Tibial nerve (tissue), 4 donors: ENCODE measurements at regions not wholly inside any gene's neighbourhood (a gene's known extent, or its start where the extent isn't known, plus 50 kb on each side); places are given as distances from the start of the nearest gene placed in this dataset.

Experiments used
- CTCF ChIP-seq, 5 experiments: fragments of 200-600 bp in 3 of 5; fragments of 450-650 bp in 2 of 5; sonication (generic) in 3 of 5; IDR thresholded peaks; one replicate each; pipeline ENCODE4 v1.5.1; 2016 to 2019; ENCODE audit warnings: antibody characterized with exemption in 5 of 5, mild to moderate bottlenecking in 3 of 5, moderate library complexity in 2 of 5
- EP300 ChIP-seq, 2 donors: sonication (generic); formaldehyde crosslinking; IDR thresholded peaks; one replicate each; pipeline ENCODE4 v1.6.1; 2017; ENCODE audit warnings: antibody characterized with exemption in 2 of 2, mild to moderate bottlenecking in 1 of 2
- POLR2A ChIP-seq, 2 donors: fragments of 450-650 bp; IDR thresholded peaks; one replicate each; pipeline ENCODE4 v1.6.1; 2017; ENCODE audit warnings: antibody characterized with exemption in 2 of 2, mild to moderate bottlenecking in 2 of 2, moderate library complexity in 2 of 2

GRCh38 chr5:27315363-27316270, 277.2 kb upstream of the CDH9 start:
- no peak for TF ChIP-seq CTCF (IDR thresholded peaks at IDR 0.05)
- no peak for TF ChIP-seq POLR2A (IDR thresholded peaks at IDR 0.05)
- TF ChIP-seq EP300 (IDR thresholded peaks at IDR 0.05) = no peak
